ENCODE measurements at regions not wholly inside any gene's neighbourhood (a gene's known extent, or its start where the extent isn't known, plus 50 kb on each side); places are given as distances from the start of the nearest gene placed in this dataset.
"Not testable (repeated sequence)": the region's sequence is repeated elsewhere in the genome, so short reads cannot be mapped to it uniquely, and the experiment has no call there.

DNA sequence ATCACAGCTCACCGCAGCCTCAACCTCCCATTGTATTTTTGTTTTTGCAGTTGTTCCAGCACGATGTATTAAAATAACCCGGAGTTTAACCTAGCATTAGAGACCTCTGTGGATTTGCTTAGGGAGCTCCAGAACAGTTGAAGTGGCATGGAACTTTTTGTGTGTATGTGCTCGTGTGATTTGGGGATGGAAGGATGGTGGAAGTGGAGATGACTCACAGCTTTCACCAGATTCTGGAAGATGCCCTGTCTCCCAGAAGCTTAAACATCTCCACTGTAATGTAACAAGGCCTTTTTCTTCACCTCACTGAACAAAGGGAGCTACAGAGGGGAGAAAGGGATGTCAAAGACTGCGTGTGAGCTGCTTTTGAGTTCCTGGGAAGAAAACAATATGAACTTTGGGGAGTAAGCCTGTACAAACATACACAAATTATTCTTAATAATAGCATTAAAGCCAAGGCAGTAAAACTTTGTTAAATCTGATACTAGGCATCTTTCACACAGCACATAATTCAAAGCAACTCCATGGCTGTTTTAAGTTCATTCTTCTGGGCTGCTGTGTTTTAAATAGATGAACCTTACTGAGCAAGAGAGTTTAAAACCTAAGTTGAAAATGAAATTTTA, 226.4 kb downstream of the ADAMTS15 start:
- Mint-ChIP-seq H3K27me3 (peaks cover 4% of the 10 kb centered on the region), H3K9me3 (peaks cover 16% of the 10 kb centered on the region), H3K4me1 (no peaks in the 10 kb centered on the region), H3K4me3 (no peak overlapping the region), H3K36me3 (ENCODE audit: low read depth) (no peaks in the 10 kb centered on the region), H3K27ac (no peak overlapping the region)
- intact Hi-C loops (cut with micrococcal nuclease) = no loop called here
- DNase-seq = no peak
- CTCF ChIA-PET = no interaction called here
- TF ChIP-seq, protein P1, sequence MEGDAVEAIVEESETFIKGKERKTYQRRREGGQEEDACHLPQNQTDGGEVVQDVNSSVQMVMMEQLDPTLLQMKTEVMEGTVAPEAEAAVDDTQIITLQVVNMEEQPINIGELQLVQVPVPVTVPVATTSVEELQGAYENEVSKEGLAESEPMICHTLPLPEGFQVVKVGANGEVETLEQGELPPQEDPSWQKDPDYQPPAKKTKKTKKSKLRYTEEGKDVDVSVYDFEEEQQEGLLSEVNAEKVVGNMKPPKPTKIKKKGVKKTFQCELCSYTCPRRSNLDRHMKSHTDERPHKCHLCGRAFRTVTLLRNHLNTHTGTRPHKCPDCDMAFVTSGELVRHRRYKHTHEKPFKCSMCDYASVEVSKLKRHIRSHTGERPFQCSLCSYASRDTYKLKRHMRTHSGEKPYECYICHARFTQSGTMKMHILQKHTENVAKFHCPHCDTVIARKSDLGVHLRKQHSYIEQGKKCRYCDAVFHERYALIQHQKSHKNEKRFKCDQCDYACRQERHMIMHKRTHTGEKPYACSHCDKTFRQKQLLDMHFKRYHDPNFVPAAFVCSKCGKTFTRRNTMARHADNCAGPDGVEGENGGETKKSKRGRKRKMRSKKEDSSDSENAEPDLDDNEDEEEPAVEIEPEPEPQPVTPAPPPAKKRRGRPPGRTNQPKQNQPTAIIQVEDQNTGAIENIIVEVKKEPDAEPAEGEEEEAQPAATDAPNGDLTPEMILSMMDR (IDR thresholded peaks at IDR 0.05) = no peak
- no peak for ATAC-seq (ENCODE audit: low read depth)
- POLR2A ChIA-PET = no interaction called here

DNA sequence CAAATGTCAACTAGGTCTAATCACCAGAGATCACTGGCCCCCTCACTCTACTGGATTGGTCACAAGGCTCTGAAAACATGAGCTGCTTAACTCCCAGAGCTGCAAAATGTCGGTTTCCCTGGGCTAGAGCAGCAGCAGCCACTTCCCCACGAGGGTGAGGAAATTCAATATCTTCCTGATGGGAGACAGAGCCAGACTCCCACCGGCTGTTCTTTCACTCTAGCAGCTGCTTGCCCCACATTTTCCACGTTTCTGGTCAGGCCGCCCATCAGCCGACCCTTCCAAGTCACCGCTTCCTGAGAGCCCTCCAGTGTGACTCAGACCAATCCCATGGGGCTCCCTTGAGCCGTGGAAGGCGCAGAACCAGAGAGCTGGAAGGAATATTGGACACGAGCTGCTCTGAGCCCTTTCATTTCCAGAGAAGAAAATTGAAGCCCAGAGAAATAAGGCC, 227.0 kb downstream of the ADAMTS15 start:
- no peaks in the 10 kb centered on the region for H3K4me1 Mint-ChIP-seq
- H3K27ac Mint-ChIP-seq = no peak overlapping the region
- POLR2A ChIA-PET = no interaction called here
- no peak overlapping the region for H3K4me3 Mint-ChIP-seq
- no peak for DNase-seq
- ATAC-seq (ENCODE audit: low read depth) = no peak
- intact Hi-C loops (cut with micrococcal nuclease) = no loop called here
- CTCF ChIA-PET = no interaction called here
- peaks cover 18% of the 10 kb centered on the region for H3K9me3 Mint-ChIP-seq
- TF ChIP-seq, protein P1 (IDR thresholded peaks at IDR 0.05) = no peak
- H3K36me3 Mint-ChIP-seq (ENCODE audit: low read depth) = no peaks in the 10 kb centered on the region
- H3K27me3 Mint-ChIP-seq = peaks cover 4% of the 10 kb centered on the region

DNA sequence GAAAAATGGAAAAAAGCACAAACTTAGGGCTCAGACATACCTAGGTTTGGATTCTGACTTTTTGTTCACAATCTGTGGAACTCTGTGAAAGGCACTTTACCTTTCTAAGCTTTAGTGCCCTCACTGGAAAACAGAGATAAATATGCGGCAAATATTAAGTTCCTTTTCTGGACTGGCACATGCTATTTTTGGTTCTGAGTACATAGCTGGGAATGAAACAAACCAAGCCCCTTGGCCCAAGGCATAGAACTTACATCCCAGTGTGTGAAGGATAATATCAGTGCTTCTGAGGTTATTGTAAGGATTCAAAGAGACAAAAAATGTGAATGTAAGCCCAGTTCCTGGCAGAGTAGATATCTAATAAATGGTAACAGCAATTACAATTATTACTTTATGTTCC, 227.5 kb downstream of the ADAMTS15 start:
- ChIA-PET CTCF (no interaction called here), POLR2A (no interaction called here)
- H3K4me3 Mint-ChIP-seq = no peak overlapping the region
- no peaks in the 10 kb centered on the region for H3K4me1 Mint-ChIP-seq
- DNase-seq = no peak
- no peak overlapping the region for H3K27ac Mint-ChIP-seq
- TF ChIP-seq, protein P1 (IDR thresholded peaks at IDR 0.05) = no peak
- no peaks in the 10 kb centered on the region for H3K36me3 Mint-ChIP-seq (ENCODE audit: low read depth)
- no peak for ATAC-seq (ENCODE audit: low read depth)
- peaks cover 4% of the 10 kb centered on the region for H3K27me3 Mint-ChIP-seq
- intact Hi-C loops (cut with micrococcal nuclease) = no loop called here
- peaks cover 22% of the 10 kb centered on the region for H3K9me3 Mint-ChIP-seq

DNA sequence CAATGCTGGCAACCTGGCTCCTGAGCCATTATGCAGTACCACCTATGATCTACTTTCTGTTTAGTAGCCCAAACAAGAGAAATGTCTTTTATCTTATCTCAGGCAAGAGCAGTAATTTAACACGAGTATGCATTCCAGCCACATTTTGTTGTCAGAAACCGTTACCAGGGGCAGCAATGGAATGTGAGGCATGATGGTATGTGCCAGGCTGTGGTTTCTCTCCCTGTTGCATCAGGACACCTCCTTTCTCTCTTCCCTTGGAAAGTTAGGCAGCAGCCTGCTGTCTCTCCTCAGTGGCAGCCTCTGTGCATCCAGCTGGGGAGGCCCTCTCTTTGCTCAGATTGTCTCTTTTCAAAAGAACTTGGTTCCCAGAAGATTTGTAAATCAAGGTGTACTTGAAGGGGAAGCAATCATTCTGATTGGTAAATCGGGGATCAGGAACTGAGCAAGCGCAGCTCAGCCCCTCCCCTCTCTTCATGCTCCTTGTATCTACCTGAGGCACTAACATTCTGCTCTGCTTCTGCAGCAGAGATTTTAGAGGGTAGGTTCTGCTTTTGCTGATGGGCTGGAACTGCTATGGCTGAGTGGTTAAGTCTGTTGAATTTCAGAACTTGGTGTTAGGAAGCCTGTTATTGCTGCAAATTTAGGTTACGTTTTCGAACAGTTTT, 229.2 kb downstream of the ADAMTS15 start:
- H3K36me3 Mint-ChIP-seq (ENCODE audit: low read depth) = no peaks in the 10 kb centered on the region
- no peaks in the 10 kb centered on the region for H3K4me1 Mint-ChIP-seq
- no peak overlapping the region for H3K27ac Mint-ChIP-seq
- ChIA-PET CTCF (no interaction called here), POLR2A (no interaction called here)
- no peak overlapping the region for H3K4me3 Mint-ChIP-seq
- peaks cover 31% of the 10 kb centered on the region for H3K9me3 Mint-ChIP-seq
- intact Hi-C loops (cut with micrococcal nuclease) = no loop called here
- DNase-seq = no peak
- peaks cover 4% of the 10 kb centered on the region for H3K27me3 Mint-ChIP-seq
- TF ChIP-seq, protein P1 (IDR thresholded peaks at IDR 0.05) = no peak
- ATAC-seq (ENCODE audit: low read depth) = no peak

DNA sequence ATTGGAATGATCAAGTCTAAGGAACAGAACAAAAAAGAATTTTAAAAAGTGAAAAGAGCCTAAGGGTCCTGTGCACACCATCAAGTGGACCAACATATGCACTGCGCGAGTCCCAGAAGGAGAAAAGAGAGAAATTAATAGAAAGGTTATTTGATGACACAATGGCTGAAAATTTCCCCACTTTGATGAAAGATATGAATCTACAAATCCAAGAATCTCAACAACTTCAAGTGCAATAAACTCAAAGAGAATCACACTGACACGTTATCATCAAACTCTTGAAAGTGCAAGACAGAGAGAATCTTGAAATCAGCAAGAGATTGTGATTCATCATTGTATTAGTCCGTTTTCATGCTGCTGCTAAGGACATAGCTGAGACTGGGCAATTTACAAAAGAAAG, 230.8 kb downstream of the ADAMTS15 start:
- ATAC-seq (ENCODE audit: low read depth) (no peak), DNase-seq (no peak)
- Mint-ChIP-seq H3K27ac (no peak overlapping the region), H3K27me3 (peaks cover 4% of the 10 kb centered on the region), H3K9me3 (peaks cover 35% of the 10 kb centered on the region), H3K36me3 (ENCODE audit: low read depth) (no peaks in the 10 kb centered on the region), H3K4me1 (no peaks in the 10 kb centered on the region), H3K4me3 (no peak overlapping the region)
- intact Hi-C loops (cut with micrococcal nuclease) = no loop called here
- CTCF ChIA-PET = no interaction called here
- POLR2A ChIA-PET = no interaction called here
- TF ChIP-seq, protein P1 (IDR thresholded peaks at IDR 0.05) = no peak

DNA sequence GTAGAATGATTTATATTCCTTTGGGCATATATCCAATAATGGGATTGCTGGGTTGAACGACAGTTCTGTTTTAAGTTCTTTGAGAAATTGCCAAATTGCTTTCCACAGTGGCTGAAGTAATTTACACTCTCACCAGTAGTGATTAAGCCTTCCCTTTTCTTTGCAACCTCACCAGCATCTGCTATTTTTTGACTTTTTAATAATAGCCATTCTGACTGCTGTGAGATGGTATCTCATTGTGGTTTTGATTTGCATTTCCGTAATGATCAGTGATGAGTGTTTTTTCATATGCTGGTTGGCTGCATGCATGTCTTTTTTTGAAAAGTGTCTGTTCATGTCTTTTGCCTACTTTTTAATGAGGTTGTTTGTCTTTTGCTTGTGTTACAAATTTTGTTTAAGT, 233.8 kb downstream of the SNX19 start:
- H3K4me3 Mint-ChIP-seq; H3K36me3 Mint-ChIP-seq (ENCODE audit: low read depth); POLR2A ChIA-PET; DNase-seq; H3K27me3 Mint-ChIP-seq; ATAC-seq (ENCODE audit: low read depth); CTCF ChIA-PET; H3K27ac Mint-ChIP-seq; H3K4me1 Mint-ChIP-seq; intact Hi-C loops (cut with micrococcal nuclease): not testable (repeated sequence)
- peaks cover 35% of the 10 kb centered on the region for H3K9me3 Mint-ChIP-seq

All from activated B cell treated with CpG ODN at 0.5 μM for 24 hours (primary cell).